ENCODE measurements at regions not wholly inside any gene's neighbourhood (a gene's known extent, or its start where the extent isn't known, plus 50 kb on each side); places are given as distances from the start of the nearest gene placed in this dataset.

DNA sequence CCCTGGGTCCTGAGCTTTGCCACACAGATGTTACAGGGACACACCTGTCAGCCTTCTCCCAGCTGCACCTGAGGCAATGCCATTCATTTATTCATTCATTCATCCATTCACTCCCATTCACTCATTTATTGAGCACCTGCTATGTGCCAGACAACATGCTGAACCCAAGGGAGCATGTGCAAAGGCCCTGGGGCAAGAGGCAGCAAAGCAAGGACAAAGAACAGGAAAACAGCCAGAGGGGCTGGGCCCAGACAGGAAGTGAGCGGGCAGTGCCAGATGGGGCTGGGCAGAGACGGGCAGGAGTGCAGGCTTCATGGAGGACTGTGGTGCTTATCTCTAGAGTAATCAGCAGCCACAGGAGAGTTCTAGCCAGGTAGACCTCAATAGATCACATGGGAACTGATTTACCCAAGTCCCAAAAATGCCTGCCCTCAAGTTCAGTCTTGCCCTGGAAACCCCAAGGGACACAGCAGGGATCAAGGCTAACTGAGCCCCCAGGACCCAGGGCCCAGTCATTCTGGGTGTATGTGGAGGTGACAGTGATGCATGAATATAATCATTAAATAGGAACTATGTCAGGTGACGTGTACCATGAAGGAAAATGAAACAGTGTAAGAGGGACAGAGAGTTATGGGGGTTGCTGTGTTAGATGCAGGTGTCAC lies 530.3 kb downstream of the MATN1 start:
- no peak for DNase-seq

DNA sequence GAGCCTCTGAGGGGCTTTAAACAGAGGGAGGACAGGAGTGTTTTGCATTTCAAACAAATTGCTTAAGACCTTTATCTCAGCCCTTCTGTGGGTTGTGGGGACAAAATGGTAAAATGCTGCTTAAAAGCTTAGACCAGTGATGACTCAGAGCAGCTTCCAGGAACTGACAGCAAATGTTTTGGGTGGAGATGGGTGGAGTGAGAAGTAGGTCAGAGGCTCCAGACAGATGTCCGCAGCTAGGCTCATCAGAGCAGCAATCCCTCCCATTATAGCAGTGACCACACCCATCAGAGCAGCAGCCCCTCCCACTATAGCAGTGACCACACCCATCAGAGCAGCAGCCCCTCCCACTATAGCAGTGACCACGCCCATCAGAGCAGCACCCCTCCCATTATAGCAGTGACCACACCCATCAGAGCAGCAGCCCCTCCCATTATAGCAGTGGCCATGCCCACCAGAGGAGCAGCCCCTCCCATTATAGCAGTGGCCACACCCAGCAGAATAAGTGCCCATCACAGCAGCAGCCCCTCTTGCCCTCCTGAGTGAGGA lies 532.2 kb downstream of the MATN1 start:
- DNase-seq = no peak

DNA sequence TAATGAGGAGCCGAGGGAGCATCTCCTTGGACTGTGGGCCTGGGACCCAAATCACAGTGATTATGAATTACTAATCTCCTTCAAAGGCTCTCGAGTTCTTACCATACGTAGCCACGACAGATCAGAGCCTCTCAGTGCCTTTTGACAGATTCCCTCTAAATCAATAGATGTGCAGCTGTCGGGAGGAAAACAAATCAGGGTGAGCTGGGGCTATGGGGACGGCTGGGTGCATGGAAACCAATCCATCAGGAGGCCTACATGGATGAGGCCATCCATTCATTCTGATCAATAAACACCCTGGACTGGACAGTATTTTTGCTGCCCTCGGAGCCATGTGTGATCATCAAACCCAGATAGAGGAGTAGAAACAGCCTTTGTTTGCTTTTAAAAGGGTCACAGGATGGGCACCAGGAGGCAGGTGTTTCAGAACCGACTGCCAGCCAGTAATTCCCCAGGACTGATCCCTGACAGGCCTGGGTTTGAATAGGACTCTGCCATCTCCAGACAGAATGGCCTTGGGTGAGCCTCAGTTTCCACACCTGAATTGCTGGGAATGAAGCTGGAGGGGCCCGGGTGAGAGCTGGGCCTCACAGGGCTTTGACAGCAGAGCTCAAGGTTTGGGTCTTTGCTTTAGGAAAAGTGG lies 532.8 kb downstream of the MATN1 start:
- DNase-seq = no peak

DNA sequence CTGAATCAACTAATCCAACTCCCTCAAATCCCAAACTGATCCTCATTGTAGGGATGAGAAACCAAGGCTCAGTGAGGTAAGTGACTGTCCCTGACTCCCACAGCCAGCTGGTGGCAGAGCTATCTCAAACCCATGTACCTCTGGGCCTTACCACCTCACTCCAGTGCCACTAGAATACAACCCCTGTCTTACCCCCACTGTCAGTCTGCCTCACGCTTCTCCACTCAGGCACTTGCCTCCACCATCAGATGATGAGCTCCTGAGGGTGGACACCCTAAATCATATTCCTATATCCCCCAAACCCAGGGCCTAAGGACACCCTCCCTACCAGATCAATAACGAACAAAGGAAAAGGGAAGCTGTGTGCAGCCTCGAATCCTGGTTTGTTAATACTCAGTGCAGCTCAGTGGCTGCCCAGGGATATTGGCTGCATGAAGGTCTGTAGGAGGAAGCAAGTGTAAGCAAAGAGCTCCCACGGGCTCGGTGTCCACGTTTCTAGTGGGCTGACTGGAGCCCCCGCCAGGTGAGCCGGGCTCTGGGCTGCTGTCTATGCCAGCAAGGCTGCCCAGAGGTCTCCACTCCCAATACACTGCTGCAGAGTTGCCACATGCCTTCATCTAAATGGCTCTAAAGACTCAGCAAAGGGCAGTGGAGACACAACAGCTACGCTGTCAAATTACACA lies 533.4 kb downstream of the MATN1 start:
- no peak for DNase-seq

DNA sequence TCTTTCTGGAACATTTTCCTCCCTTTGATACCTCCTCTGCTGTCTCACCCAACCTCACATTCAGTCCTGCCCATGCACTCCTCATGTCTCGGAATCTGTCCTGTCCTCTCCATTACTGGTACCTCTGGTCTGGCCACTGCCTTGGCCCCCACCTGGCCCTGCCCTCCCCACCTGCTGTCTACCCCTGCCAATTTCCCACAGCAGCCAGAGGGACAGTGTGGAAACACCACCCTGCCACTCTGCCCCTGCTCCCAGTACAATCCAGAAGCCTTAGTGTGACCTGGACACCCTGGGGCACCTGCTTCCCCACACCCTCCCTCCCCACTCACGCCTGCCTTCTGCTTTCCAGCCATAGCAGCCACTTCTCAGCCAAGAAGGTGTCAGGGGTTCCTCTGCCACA lies 534.4 kb downstream of the MATN1 start:
- no peak for DNase-seq

DNA sequence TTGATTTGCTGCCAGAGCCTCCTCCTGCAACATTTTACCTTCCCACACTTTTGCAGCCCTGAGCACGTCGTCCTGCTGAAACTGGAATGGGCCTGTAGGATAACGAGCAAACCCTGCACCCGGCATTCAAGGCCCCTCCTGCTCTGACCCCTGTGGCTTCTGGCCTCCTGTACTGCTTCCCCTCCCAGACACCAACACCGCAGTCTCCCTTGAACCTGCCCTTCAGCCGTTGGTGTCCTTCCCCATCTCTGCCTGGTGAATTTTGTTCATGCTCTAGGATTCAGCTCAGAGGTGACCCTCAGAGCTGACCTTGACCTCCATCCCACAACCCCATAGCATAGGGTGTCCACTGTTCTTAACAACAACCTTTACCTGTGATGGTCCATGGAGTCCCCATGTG lies 535.1 kb downstream of the MATN1 start:
- no peak for DNase-seq

DNA sequence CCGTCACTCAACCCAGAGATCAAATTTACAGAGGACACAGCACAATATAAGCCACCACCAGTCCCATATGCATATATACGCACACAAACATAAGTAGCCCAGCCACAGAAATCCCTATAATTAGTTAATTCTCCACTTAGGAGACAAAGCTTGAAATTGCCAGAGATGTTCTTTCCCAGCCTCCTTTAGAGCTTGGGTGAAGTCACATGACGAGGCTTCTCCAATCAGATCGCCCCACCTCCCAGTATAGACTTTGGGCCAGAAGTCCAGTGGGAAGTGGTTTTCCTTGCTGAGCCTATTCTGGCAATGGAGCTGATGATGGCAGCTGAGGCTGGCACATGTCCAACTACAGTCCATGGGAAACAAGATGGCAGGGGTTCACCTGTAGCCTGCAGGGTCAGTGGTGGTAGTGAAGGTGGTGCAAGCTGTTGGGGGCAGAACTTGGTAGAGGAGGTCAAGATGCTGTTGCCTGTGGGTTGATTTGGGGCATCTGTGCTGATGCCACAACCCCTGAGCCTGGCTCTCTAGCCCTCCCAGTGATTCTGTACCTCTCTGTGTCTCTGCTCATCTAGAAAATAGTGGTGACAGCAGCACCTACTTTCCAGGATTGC lies 535.9 kb downstream of the MATN1 start:
- DNase-seq = no peak

DNA sequence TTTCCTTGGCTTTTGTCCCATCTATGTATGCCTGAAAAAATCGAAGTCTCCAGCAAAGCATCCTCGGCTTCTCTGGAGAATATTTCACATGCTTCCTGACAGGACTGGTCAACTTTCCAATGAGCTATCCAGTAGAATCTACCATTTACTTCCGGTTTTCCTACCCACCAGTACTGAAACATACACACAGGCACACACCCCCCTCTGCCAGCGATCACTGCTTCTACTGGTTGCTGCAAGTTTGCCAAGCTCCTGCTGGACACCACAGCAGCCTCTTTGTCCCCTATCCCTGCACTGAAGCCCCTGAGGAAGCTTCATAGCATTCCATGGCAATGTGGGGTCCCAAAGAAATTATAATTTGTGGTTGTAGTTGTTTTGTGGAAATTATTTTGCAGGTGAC lies 536.8 kb downstream of the MATN1 start:
- DNase-seq = no peak

DNA sequence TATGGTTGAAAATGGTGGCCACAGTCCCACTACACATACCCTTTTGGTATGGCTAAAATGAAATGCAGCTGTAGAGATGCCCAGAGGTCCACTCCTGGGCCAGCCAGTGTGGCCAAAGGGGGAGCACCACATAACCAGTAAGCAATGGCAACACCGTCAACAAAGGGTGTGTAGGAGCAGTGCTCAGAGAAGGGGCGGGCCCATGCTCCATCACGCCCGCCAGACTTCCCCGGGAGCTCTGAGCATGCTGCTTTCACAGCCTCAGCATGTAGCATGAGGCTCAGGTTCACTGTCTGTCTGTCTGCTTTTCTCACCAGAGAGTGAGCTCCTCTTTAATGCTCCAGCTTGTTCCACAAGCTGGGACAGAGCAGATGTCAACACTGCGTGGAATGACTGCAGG lies 537.6 kb downstream of the MATN1 start:
- DNase-seq = no peak

DNA sequence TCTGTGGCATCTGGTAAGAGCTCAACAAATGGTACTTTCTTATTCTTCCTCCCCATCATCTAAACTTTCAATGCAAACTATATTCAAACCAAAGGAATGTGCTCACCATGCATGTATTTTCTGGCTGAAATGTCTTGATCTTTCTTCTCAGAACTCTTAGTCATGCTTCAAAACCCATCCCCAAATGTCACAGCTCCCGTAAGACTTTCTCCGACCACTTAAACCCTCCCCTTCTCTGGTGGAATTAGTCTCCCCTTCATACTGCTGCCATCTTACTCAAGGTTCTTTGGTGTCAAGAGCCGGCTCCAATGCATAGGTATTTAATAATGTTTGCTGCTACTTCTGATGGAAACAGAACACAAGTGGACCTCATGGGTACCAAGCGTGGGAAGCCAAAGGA lies 538.1 kb downstream of the MATN1 start:
- no peak for DNase-seq

DNA sequence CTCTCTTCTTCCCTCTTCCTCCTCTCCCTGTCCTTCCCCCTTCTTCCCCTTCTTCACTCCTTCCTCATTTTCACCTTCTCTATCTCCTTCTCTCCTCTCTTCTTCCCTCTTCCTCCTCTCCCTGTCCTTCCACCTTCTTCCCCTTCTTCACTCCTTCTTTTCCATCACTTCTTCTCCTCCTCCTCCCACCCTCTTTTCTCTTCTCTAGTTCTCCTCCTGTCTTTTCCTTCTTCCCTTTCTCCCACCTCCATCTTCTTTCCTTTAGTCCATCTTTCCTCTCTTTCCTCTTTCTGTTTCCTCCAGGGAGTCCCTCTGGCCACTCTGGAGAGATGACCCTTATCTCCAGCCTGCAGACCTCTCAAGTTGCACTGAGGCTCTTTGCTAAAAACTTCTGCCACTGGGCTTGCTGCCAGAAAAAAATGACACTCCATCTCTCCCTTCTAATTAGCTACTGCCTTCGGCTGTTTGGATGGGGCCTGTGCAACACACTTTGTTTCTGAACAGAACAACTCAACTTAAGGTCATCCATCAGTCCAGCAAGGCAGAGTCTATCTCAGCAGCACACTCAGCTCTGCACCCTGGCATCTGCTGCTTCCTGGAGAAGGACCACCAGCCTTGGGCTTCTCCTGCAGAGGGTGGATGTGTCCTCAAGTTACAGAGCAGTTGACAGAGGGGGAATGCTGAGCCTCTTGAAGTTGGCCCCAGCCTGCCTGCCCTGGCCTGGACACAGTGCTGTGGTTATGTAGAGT lies 538.8 kb downstream of the MATN1 start:
- no peak for DNase-seq

DNA sequence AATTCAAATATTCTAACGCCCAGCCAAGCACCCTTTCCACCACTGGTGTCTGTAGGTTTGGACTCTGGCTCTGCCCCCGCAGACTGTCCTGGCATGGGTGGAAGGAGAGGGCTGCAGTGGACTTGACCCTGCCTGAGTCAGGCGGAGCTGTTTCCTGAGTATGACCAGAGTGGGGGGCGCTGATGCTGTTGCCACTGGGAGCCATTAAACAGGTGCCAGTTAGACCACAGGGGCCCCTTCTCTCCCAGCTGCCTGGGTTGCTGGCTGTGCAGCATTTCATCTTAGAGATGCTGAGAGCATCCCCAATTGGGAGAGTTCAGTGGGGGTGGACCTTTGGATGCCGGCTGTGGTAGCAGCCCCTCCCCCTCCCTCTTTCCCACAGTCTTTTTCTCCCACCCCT lies 539.5 kb downstream of the MATN1 start:
- DNase-seq = no peak

DNA sequence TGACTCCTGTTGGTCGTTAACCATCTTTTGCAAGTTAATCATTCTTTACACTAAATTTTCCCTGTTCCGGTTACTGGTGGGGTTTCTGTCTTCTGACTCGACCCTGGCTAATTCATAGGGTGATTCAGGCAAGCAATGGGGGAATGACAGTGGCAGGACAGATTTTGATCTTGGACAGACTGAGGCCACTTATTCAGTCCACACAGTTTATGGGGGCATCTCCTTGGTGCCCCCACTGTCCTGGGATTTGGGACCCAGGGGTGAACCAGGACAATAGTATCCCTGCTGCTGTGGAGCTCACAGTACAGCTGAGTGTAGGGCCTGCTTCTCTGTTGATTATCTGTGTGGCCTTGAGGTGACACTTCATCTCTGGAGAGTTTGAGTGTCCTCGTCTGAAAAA lies 540.4 kb downstream of the MATN1 start:
- no peak for DNase-seq

DNA sequence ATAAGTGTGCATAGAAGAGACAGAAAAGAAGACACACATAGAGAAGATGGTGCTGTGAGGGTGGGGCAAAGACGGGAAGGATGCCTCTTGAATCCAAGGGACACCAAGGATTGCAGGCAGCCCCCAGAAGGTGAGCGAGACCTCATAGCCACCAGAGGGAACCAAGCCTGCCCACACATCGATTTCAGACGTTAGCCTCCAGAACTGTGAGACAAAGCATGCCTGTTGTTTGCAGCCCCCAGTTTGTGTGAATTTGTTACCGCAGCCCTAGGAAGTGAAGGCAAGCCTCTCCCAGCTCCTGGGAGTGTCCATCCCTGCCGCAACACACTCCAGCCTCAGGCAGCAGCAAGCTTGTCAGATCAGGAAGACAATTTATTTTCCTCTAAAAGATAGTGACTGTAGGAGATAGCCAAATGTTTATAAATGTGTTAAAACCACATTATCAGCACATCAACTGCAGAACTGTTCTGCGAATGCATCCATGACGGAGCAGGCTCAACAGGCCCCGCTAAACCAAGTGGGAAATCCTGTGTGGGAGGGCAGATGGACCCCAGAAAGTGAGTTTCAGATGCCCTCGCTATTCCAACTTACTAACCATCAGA lies 543.3 kb downstream of the MATN1 start:
- no peak for DNase-seq

DNA sequence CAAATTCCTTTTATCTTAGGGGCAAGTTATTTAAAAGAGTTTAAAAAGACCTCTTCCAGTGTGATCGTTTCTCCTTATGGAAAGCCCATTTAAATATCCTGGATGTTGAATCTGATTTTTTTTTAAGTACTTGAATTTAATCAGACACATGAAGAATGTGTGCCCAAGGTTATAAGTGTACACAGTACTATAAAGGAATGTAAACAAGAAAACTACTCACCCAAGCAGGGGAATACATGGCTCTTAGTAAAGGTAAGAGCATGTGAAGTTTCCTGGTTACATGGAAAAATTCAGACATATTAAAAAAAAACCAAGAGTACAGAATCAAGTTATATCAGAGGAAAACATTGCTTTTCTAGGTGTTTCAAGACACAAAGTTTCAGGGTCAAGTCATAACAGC lies 546.9 kb downstream of the MATN1 start:
- no peak for DNase-seq

DNA sequence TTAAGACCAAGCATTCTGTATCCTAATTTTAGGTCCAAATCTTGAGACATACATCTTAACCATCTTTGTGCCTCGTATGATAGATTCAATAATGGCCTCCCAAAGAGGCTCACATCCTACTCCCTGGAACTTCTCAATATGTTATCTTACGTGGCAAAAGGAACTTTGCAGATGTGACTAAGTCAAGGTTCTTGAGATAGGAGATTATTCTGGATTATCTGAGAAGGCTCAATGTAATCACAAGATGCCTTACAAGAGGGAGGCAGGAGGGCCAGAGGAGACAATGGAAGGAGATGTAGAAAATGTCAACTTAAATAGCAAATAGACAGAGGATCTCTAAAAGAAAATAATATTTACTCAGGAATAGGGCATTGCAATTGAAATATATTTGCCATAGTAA lies 548.9 kb downstream of the MATN1 start:
- no peak for DNase-seq

DNA sequence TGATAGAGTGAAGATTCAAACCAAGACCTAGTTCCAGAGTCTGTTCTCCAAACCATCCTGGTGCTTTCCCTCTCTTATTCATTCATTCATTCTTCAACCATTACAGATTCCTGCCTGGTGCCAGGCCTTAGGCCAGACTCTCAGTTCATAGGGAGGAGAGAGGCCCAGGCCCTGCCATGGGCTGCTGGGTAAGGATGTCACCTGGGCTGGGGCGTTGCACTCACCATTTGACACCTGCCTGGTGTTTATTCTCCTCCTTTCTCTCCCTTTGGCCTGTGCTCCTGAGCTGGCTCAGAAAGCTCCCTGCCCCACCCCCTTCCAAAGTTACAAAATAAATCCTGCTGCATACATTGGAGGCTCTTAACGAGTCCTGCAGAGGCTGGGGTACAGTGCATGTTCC lies 549.8 kb downstream of the MATN1 start:
- DNase-seq = no peak

DNA sequence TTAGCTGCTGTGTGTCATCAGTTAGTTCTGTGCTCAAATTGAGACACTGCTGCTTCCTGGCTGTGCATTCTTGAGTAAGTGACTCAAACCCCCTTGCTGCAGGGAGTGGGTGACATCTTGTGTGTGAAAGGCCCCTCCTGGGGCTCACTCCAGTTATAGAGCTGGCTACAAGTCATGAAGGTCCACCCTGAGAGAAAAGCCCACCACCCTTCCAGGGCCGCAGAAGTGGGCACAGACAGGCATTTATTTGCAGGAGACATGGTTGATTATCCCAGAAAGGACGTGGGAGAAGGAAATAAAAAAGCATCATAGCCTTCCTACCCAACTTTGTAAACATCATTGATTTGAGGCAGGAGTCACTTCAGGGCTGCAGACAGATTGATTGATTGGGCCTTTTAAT lies 550.6 kb downstream of the MATN1 start:
- no peak for DNase-seq

DNA sequence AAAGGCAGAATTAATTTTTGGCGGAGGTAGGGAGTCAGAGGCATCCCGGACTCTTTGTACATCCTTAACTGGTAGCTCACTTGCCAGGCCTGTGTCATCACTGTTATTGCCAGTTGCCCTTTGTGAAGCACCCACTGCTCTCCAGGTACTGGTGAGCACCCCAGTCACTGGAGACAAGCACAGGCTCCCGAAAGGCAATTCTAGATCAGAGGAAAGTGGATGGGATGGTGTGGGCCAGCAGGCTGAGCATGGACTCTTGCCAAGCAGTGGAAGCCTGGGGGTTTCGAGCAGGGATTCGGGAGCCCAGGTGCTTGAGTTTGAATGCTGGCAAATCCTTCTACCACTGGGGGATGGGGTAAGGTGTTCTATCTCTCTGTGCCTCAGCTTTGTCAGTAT lies 551.1 kb downstream of the MATN1 start:
- DNase-seq = no peak

DNA sequence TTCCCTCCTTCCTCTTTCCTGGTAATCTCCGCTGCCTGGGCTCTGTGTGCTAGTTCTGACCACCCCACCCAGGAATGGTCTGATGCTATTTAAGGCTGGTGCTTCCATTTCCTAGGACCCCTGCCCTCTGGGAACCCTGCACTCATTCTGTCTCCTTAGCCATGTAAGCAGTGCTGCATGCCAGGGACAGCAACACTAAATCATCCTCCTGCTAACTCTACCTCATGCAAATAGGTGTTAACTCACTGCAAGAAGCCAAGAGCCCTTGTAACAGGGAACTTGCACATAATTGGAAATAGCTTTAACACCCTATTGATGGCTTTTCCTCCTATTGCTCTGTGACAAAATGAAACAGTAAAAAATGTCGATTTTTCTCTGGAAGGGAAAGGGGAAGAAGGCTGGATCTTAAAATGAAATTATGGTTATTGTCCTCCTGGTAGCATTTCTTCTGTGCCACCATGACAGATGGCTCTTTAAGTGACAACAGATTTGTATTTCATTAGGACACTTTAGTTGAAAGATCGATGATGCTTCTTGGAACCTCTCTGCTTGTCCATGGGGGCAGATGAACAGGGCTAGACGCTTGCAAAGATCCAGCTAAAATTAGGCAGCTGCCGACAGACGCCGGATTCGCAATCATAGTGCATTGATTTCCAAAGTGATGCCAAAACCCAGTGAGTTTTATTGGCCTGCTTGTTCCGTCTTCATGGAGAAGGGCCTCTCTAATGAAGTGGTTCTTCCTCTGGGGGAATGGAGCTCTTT lies 551.7 kb downstream of the MATN1 start:
- DNase-seq = no peak

DNA sequence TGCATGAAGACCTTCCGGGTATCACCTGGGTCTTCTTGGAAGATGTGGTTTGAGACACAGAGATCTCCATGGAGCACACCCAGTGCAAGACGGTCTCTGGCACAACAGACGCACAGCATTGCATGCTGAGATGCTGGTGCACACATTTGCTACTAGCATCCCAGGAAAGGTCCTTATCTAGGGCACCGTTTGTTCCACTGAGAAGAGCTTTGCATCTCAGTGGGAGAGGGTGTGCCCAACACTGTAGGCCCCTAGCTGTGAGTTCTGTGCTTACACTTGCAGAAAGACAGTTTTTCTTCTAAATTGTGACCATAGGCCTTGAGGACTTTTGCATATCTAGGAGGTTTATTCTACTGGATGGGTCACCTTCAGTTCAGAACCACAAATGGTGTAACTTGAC lies 554.1 kb downstream of the MATN1 start:
- DNase-seq = no peak

DNA sequence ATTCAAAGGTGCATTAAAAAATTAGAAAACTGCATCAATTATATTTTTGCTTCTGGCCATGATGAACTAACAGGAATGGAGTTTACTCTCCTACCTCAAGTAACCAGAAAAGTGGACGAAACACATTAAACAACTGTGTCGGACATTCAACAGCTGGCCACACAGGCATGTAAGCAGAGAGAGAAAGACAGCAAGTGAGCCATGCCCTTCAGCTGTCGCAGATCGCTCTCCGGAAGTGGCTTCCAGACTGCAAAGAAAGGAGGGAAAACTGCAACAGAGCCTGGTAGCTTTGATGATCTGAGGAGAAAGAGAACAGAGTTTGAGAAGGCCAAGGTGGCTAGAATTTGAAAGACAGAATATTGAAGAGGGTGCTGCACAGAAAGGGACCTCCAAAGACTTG lies 557.2 kb downstream of the MATN1 start:
- no peak for DNase-seq
